ENCODE measurements at regions not wholly inside any gene's neighbourhood (a gene's known extent, or its start where the extent isn't known, plus 50 kb on each side); places are given as distances from the start of the nearest gene placed in this dataset.

- Histone ChIP-seq H3K27ac (no peak overlapping the region), H3K27me3 (no peaks in the 10 kb centered on the region), H3K36me3 (no peaks in the 10 kb centered on the region), H3K4me3 (no peak overlapping the region), H4K20me1 (no peaks in the 10 kb centered on the region), H3K9me3 (no peaks in the 10 kb centered on the region), H3K4me1 (no peaks in the 10 kb centered on the region), H3K4me2 (no peak overlapping the region), H3K9ac (no peak overlapping the region)
- no peak for TF ChIP-seq Cebpa-rat (IDR thresholded peaks at IDR 0.05)
These were observed 218.5 kb upstream of the TMEM196 start for GRCh38 chr7:19991936-19992335.

GRCh38 chr7:19989906-19990305, 216.5 kb upstream of the TMEM196 start:
- Histone ChIP-seq H3K36me3 (no peaks in the 10 kb centered on the region), H3K9ac (no peak overlapping the region)
- TF ChIP-seq Cebpa-rat (IDR thresholded peaks at IDR 0.05), result no peak

GRCh38 chr7:19988860-19989259, 215.4 kb upstream of the TMEM196 start:
- Histone ChIP-seq H3K36me3 (no peaks in the 10 kb centered on the region), H3K4me1 (no peaks in the 10 kb centered on the region), H3K9me3 (no peaks in the 10 kb centered on the region), H3K4me2 (no peak overlapping the region), H3K4me3 (no peak overlapping the region), H3K9ac (no peak overlapping the region), H3K27me3 (no peaks in the 10 kb centered on the region), H3K27ac (no peak overlapping the region), H4K20me1 (no peaks in the 10 kb centered on the region)
- TF ChIP-seq Cebpa-rat (IDR thresholded peaks at IDR 0.05), result no peak

More at GRCh38 chr7:19989906-19990305, 216.5 kb upstream of the TMEM196 start:
- H3K27me3 ChIP-seq, result no peaks in the 10 kb centered on the region
- no peak overlapping the region for H3K4me3 ChIP-seq
- H3K9me3 ChIP-seq, result no peaks in the 10 kb centered on the region
- no peaks in the 10 kb centered on the region for H3K4me1 ChIP-seq
- no peak overlapping the region for H3K4me2 ChIP-seq
- no peak overlapping the region for H3K27ac ChIP-seq
- no peaks in the 10 kb centered on the region for H4K20me1 ChIP-seq

- H3K27me3 ChIP-seq, result no peaks in the 10 kb centered on the region
- no peak overlapping the region for H3K4me2 ChIP-seq
- no peaks in the 10 kb centered on the region for H4K20me1 ChIP-seq
- no peak for TF ChIP-seq Cebpa-rat (IDR thresholded peaks at IDR 0.05)
- H3K4me3 ChIP-seq, result no peak overlapping the region
- H3K9ac ChIP-seq, result no peak overlapping the region
- no peak overlapping the region for H3K27ac ChIP-seq
- H3K36me3 ChIP-seq, result no peaks in the 10 kb centered on the region
- no peaks in the 10 kb centered on the region for H3K4me1 ChIP-seq
- H3K9me3 ChIP-seq, result no peaks in the 10 kb centered on the region
These were observed 210.8 kb upstream of the TMEM196 start for GRCh38 chr7:19984231-19984632.

DNA sequence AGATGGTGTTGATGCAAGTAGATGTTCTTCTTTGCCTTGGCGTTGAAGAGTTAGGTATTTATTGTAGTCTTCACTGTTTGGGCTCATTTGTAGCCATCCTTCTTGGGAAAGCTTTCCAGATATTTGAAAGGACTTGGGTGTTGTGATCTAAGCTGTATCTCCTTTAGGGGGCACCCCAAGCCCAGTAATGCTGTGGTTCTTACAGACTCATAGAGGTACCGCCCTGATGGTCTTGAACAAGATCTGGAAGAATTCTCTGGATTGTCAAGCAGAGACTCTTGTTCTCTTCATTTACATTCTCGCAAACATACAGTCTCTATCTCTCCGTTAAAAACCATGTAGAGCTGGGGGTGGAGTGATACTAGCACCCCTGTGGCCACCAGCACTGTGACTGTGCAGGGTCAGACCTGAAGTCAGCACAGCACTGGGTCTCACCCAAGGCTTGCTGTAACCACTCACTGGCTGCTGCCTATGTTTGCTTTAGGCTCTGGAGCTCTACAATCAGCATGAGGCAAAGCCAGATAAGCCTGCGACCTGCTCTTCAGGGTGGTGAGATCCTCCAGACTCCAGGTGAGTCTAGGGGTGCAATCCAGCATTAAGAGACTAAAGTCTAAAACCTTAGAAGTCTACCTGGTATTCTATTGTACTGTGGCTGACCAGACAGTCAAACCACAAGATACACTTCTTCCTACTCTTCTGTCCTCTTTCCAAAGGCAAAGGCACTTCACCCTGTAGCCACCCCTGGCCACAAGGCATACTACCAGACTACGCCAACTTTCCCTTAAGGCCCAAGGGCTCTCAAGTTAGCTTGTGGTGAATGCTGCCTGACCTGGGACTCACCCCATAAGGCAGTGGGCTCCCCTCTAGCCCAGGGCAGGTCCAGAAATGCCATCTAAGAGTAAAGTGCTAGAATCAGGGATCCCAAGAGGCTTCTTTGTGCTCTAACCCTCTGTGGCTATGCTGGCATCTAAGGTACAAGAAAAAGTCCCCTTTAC, 209.7 kb upstream of the TMEM196 start:
- Histone ChIP-seq H3K9ac (no peak overlapping the region), H4K20me1 (no peaks in the 10 kb centered on the region), H3K36me3 (no peaks in the 10 kb centered on the region), H3K4me2 (no peak overlapping the region), H3K27me3 (no peaks in the 10 kb centered on the region), H3K9me3 (no peaks in the 10 kb centered on the region), H3K4me3 (no peak overlapping the region), H3K4me1 (no peaks in the 10 kb centered on the region), H3K27ac (no peak overlapping the region)
- TF ChIP-seq Cebpa-rat (IDR thresholded peaks at IDR 0.05), result no peak

- no peak overlapping the region for H3K27ac ChIP-seq
These were observed 200.2 kb upstream of the TMEM196 start for GRCh38 chr7:19973581-19973980.

DNA sequence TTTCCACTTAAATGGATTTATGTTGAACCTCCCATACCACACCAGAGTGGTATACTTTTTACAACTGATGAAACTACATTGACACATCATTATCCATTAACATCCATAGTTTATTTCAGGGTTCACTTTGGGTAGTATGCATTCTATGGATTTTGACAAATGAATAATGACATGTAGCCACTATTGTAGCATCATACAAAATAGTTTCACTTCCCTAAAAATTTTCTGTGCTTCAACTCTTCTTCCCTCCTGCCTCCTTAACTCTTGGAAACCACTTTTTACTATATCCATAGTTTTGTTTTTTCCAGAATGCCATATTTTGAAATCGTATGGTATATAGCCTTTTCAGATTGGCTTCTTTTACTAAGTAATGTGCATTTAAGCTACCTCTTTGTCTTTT, 199.5 kb upstream of the TMEM196 start:
- Histone ChIP-seq H3K9me3 (no peaks in the 10 kb centered on the region), H3K4me1 (no peaks in the 10 kb centered on the region), H3K27ac (no peak overlapping the region), H3K4me2 (no peak overlapping the region), H4K20me1 (no peaks in the 10 kb centered on the region), H3K9ac (no peak overlapping the region), H3K4me3 (no peak overlapping the region), H3K27me3 (no peaks in the 10 kb centered on the region), H3K36me3 (no peaks in the 10 kb centered on the region)
- no peak for TF ChIP-seq Cebpa-rat (IDR thresholded peaks at IDR 0.05)

More at GRCh38 chr7:19973581-19973980, 200.2 kb upstream of the TMEM196 start:
- H3K9ac ChIP-seq, result no peak overlapping the region
- no peak for TF ChIP-seq Cebpa-rat (IDR thresholded peaks at IDR 0.05)
- no peaks in the 10 kb centered on the region for H3K4me1 ChIP-seq
- no peaks in the 10 kb centered on the region for H3K9me3 ChIP-seq
- no peaks in the 10 kb centered on the region for H3K36me3 ChIP-seq
- no peaks in the 10 kb centered on the region for H3K27me3 ChIP-seq
- no peak overlapping the region for H3K4me2 ChIP-seq
- H4K20me1 ChIP-seq, result no peaks in the 10 kb centered on the region
- no peak overlapping the region for H3K4me3 ChIP-seq

- no peaks in the 10 kb centered on the region for H3K9me3 ChIP-seq
- H3K4me1 ChIP-seq, result no peaks in the 10 kb centered on the region
- no peaks in the 10 kb centered on the region for H4K20me1 ChIP-seq
- H3K9ac ChIP-seq, result no peak overlapping the region
- no peak for TF ChIP-seq Cebpa-rat (IDR thresholded peaks at IDR 0.05)
- no peaks in the 10 kb centered on the region for H3K27me3 ChIP-seq
- H3K36me3 ChIP-seq, result no peaks in the 10 kb centered on the region
- no peak overlapping the region for H3K4me2 ChIP-seq
- no peak overlapping the region for H3K4me3 ChIP-seq
- no peak overlapping the region for H3K27ac ChIP-seq
These were observed 198.5 kb upstream of the TMEM196 start for GRCh38 chr7:19971956-19972355.

DNA sequence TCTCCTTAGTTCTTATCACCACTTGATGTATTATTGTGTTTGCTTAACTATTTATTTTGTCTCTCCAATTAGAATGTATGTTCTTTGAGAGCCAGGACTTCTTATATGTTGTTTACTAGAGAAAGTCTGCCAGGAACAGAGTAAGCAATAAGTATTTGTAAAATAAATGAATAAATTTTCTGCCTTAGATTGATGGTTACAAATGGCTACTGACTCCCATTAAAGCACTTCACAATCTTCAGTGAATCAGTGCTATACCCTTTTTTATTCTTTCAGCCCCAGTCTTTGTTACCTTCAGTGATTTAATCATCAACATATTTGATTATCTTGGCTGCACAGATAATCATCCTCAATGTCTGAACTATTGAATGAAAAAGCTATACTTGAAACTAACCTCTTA, 197.1 kb upstream of the TMEM196 start:
- no peak for TF ChIP-seq Cebpa-rat (IDR thresholded peaks at IDR 0.05)
- Histone ChIP-seq H3K4me2 (no peak overlapping the region), H3K27me3 (no peaks in the 10 kb centered on the region), H3K9me3 (no peaks in the 10 kb centered on the region), H4K20me1 (no peaks in the 10 kb centered on the region), H3K36me3 (no peaks in the 10 kb centered on the region), H3K4me3 (no peak overlapping the region), H3K4me1 (no peaks in the 10 kb centered on the region), H3K27ac (no peak overlapping the region), H3K9ac (no peak overlapping the region)

DNA sequence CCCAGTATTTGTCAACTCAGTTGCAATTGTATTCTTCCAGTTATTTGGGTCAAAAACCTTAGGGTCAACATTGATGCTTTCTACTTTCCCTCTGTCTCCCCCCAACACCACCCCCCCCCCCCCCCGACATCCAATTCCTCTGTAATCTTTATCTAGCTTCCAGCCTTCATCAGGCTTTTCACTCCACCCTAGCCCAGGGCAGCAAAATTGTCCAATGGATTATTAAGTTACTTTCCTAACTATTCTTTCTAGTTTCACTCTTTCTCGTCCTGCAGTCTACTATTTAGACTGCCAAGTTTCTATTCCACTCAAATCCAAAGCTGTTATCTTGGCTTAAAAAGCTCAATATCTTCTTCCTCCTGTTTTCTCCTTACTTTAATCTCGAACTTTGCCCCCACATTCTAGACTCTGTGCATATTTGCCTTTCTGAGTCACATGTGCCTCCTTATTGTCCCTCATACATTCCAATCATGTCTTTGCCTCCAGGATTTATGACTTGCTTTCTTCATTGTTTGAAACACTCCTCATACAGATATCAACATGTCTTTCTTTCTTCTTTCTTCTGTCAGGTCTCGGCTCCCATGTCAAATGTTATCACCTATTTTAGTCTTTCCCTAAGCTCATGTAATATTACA, 196.6 kb upstream of the TMEM196 start:
- no peak overlapping the region for H3K27ac ChIP-seq
- H3K4me3 ChIP-seq, result no peak overlapping the region
- no peaks in the 10 kb centered on the region for H3K4me1 ChIP-seq
- H3K4me2 ChIP-seq, result no peak overlapping the region
- H3K9me3 ChIP-seq, result no peaks in the 10 kb centered on the region
- no peaks in the 10 kb centered on the region for H3K36me3 ChIP-seq
- H3K27me3 ChIP-seq, result no peaks in the 10 kb centered on the region
- TF ChIP-seq Cebpa-rat (IDR thresholded peaks at IDR 0.05), result no peak
- no peaks in the 10 kb centered on the region for H4K20me1 ChIP-seq
- no peak overlapping the region for H3K9ac ChIP-seq
